HCT116 (cell line): ENCODE measurements at regions not wholly inside any gene's neighbourhood (a gene's known extent, or its start where the extent isn't known, plus 50 kb on each side); places are given as distances from the start of the nearest gene placed in this dataset.

ENCODE experiments used
- ATAC-seq: fragments of 200-7000 bp; cut with Tn5 transposase; 2 replicates; pipeline ENCODE4 v1.9.1; 2020; ENCODE audit warnings: mild to moderate bottlenecking, moderate library complexity
- BruUV-seq: library from RNA; stranded (reverse); fragments of 400-500 nt; replicated peaks from 2 replicates; lab custom pipeline; 2021; lab: Mats Ljungman, UMichigan
- CTCF ChIA-PET: fragments of 300-600 bp; sonication (Branson Sonifier 250); formaldehyde crosslinking; loops from one replicate; lab custom pipeline; 2021; ENCODE audit warnings: antibody characterized with exemption; lab: Charles Lee
- POLR2A ChIA-PET: fragments of 300-600, 350-600 bp; sonication (Branson Sonifier 250); formaldehyde crosslinking; loops from one replicate; lab custom pipeline; 2021; ENCODE audit warnings: antibody characterized with exemption; lab: Charles Lee
- RAD21 ChIA-PET, 2 experiments: fragments of 300-600 bp; sonication (Branson Sonifier 250); formaldehyde crosslinking; loops; one replicate each; lab custom pipeline; 2023; ENCODE audit warnings: low total read pairs in 2 of 2; ENCODE audit not compliant: uncharacterized antibody in 2 of 2, unreplicated experiment in 2 of 2, low non-redundant PET in 1 of 2; lab: Charles Lee
- DNase-seq: peaks from one replicate; pipeline ENCODE4 v3.0.0-alpha.2; 2010; ENCODE audit warnings: low read depth, low spot score
- H2AFZ ChIP-seq: fragments of 200-600 bp; shearing (Covaris generic), sonication (generic); 2 replicates; pipeline ENCODE4 v1.6.1; 2017; ENCODE audit warnings: low read depth, mixed run types, mixed read lengths, antibody characterized with exemption, low read length; ENCODE audit not compliant: poor library complexity, severe bottlenecking
- H3K27ac ChIP-seq: 2 replicates; pipeline ENCODE4 v1.5.1; 2012; ENCODE audit warnings: low read depth, low read length
- H3K27me3 ChIP-seq: fragments of 200-600 bp; sonication (generic); 2 replicates; pipeline ENCODE4 v1.6.1; 2016; ENCODE audit warnings: mixed run types, low read length, mixed read lengths; ENCODE audit not compliant: insufficient read depth
- H3K36me3 ChIP-seq, 2 experiments: fragments of 200-500 bp in 1 of 2; fragments of 200-600 bp in 1 of 2; sonication (Bioruptor generic) in 1 of 2; sonication (generic) in 1 of 2; 2 replicates each; pipeline versions ENCODE4 v1.5.1 to v1.6.1; 2014 to 2016; ENCODE audit warnings: low read length in 2 of 2, inconsistent platforms in 1 of 2, mixed read lengths in 1 of 2, mixed run types in 1 of 2; ENCODE audit not compliant: insufficient read depth in 2 of 2, control insufficient read depth in 1 of 2
- H3K4me1 ChIP-seq, 2 experiments: fragments of 200-600 bp in 1 of 2; sonication (generic) in 1 of 2; 2 replicates each; pipeline versions ENCODE4 v1.5.1 to v1.6.1; 2012 to 2017; ENCODE audit warnings: low read length in 2 of 2, inconsistent platforms in 1 of 2, mild to moderate bottlenecking in 1 of 2, mixed read lengths in 1 of 2, mixed run types in 1 of 2, moderate library complexity in 1 of 2; ENCODE audit not compliant: insufficient read depth in 2 of 2, control insufficient read depth in 1 of 2
- H3K4me2 ChIP-seq: fragments of 200-600 bp; sonication (generic); 2 replicates; pipeline ENCODE4 v1.6.1; 2017; ENCODE audit warnings: mixed run types, low read length, mixed read lengths
- H3K4me3 ChIP-seq, 2 experiments: fragments of 200-600 bp in 1 of 2; sonication (generic) in 1 of 2; replicated peaks in 1 of 2; 2 replicates each; pipeline ENCODE4 v1.5.1; 2011 to 2016; ENCODE audit warnings: low read length in 2 of 2, control low read depth in 1 of 2, low read depth in 1 of 2, mild to moderate bottlenecking in 1 of 2, mixed read lengths in 1 of 2, mixed run types in 1 of 2
- H3K79me2 ChIP-seq: fragments of 200-600 bp; sonication (generic); 2 replicates; pipeline ENCODE4 v1.6.1; 2017; ENCODE audit warnings: mild to moderate bottlenecking, mixed run types, low read length, moderate library complexity, mixed read lengths; ENCODE audit not compliant: insufficient read depth
- H3K9ac ChIP-seq: fragments of 200-600 bp; sonication (generic); 2 replicates; pipeline ENCODE4 v1.6.1; 2016; ENCODE audit warnings: low read length, mixed read lengths
- H3K9me2 ChIP-seq: fragments of 200-600 bp; sonication (generic), shearing (Covaris generic); 2 replicates; pipeline ENCODE4 v1.6.1; 2017; ENCODE audit warnings: mixed run types, mild to moderate bottlenecking, moderate library complexity; ENCODE audit not compliant: insufficient read depth
- H3K9me3 ChIP-seq, 2 experiments: fragments of 200-500 bp in 1 of 2; fragments of 200-600 bp in 1 of 2; sonication (Bioruptor generic) in 1 of 2; sonication (generic) in 1 of 2; 2 replicates each; pipeline ENCODE4 v1.6.1; 2014 to 2017; ENCODE audit warnings: low read length in 2 of 2, mixed read lengths in 2 of 2, inconsistent platforms in 1 of 2, low read depth in 1 of 2, mild to moderate bottlenecking in 1 of 2, mixed run types in 1 of 2, moderate library complexity in 1 of 2; ENCODE audit not compliant: control insufficient read depth in 1 of 2, insufficient read depth in 1 of 2
- H4K20me1 ChIP-seq: fragments of 200-600 bp; sonication (generic), shearing (Covaris generic); 2 replicates; pipeline ENCODE4 v1.6.1; 2017; ENCODE audit warnings: mixed run types, mild to moderate bottlenecking, moderate library complexity; ENCODE audit not compliant: insufficient read depth
- CBX3 ChIP-seq: IDR thresholded peaks from 2 replicates; pipeline ENCODE4 v1.6.1; 2012; ENCODE audit warnings: low read depth
- CEBPB ChIP-seq: IDR thresholded peaks from 2 replicates; pipeline ENCODE4 v1.6.1; 2012; ENCODE audit warnings: low read depth
- ELF1 ChIP-seq: IDR thresholded peaks from 2 replicates; pipeline ENCODE4 v1.6.1; 2012; ENCODE audit warnings: low read depth, borderline replicate concordance
- EZH2 ChIP-seq: fragments of 200-600 bp; sonication (generic); IDR thresholded peaks from 2 replicates; pipeline ENCODE4 v1.6.1; 2017; ENCODE audit warnings: antibody characterized with exemption, mixed run types
- EZH2phosphoT487 ChIP-seq: fragments of 200-600 bp; IDR thresholded peaks from 2 replicates; pipeline ENCODE4 v1.6.1; 2018; ENCODE audit warnings: antibody characterized with exemption, borderline replicate concordance
- FOSL1 ChIP-seq: IDR thresholded peaks from 2 replicates; pipeline ENCODE4 v1.6.1; 2012; ENCODE audit warnings: low read depth
- JUND ChIP-seq: IDR thresholded peaks from 2 replicates; pipeline ENCODE4 v1.6.1; 2012
- POLR2A ChIP-seq: IDR thresholded peaks from 2 replicates; pipeline ENCODE4 v1.7.0; 2011; ENCODE audit warnings: borderline replicate concordance; ENCODE audit not compliant: insufficient read depth, insufficient read length; ENCODE audit errors: extremely low read depth
- POLR2AphosphoS5 ChIP-seq: IDR thresholded peaks from 2 replicates; pipeline ENCODE4 v1.6.1; 2011; ENCODE audit warnings: mild to moderate bottlenecking, low read depth, low read length, moderate library complexity
- SP1 ChIP-seq: IDR thresholded peaks from 2 replicates; pipeline ENCODE4 v1.6.1; 2012; ENCODE audit warnings: low read depth
- SRF ChIP-seq: IDR thresholded peaks from 2 replicates; pipeline ENCODE4 v1.6.1; 2012; ENCODE audit warnings: low read depth
- ZFX ChIP-seq: fragments of 450-650 bp; IDR thresholded peaks from 2 replicates; pipeline ENCODE4 v1.6.1; 2017
- intact Hi-C: fragments of 100-400 bp; cut with micrococcal nuclease; formaldehyde crosslinking; loops from 2 replicates; pipeline ENCODE4 v1.10.0; 2022
- TF ChIP-seq, protein P1 (sequence below): IDR thresholded peaks from 2 replicates; pipeline ENCODE4 v1.6.1; 2012
- TF ChIP-seq, protein P2 (sequence below): IDR thresholded peaks from 2 replicates; pipeline ENCODE4 v1.6.1; 2012; ENCODE audit warnings: low read depth
- TF ChIP-seq, protein P3 (sequence below): IDR thresholded peaks from 2 replicates; pipeline ENCODE4 v1.6.1; 2011; ENCODE audit warnings: mild to moderate bottlenecking, low read length, moderate library complexity; ENCODE audit not compliant: insufficient replicate concordance; ENCODE audit errors: extremely low read depth

DNA sequence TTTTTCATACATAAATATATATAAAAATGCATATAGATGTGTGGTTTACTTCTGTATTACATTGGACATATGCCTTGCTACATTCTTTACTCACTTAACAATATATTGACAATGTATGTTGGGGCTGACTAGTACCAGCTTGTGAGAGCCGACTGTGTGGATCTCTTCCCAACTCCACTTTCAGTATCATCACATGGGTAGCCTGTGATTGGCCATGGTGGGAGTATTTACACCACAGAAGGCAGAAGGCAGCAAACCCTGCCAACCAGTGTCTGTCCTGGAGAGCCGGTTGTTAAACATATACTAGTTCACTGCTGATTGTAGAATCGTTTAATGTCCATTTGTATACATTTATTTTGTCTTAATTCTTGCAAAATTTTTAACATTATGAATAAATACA, 638.7 kb downstream of the DHX35 start:
- peaks cover 0 to 17% of the 10 kb centered on the region in 2 experiments; a peak in 2 of 4 replicates for H3K9me3 ChIP-seq
- RAD21 ChIA-PET, result no interaction called here

DNA sequence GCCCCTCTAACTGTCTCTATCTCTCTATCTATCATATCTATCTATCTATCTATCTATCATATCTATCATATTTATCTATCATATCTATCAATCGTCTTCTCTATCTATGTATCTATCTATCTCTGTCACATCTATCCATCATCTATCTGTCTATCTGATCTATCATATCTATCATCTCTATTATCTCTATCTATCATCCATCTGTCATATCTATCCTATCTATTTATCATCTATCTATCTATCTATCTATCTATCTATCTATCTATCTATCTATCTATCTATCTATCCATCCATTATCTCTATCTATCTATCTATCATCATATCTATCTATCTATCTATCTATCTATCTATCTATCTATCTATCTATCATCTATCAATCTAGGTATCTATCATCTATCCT, 638.0 kb downstream of the DHX35 start:
- Histone ChIP-seq H3K4me2 (no peak overlapping the region), H3K27ac (no peak overlapping the region), H4K20me1 (no peaks in the 10 kb centered on the region), H2AFZ (no peak overlapping the region), H3K79me2 (no peaks in the 10 kb centered on the region), H3K9me3 (peaks cover 0 to 17% of the 10 kb centered on the region in 2 experiments; a peak in 2 of 4 replicates), H3K4me1 (no peaks in the 10 kb centered on the region), H3K9me2 (no peaks in the 10 kb centered on the region), H3K27me3 (no peaks in the 10 kb centered on the region), H3K36me3 (no peaks in the 10 kb centered on the region), H3K4me3 (no peak overlapping the region), H3K9ac (no peak overlapping the region)
- ATAC-seq (no peak), DNase-seq (no peak)
- ChIA-PET POLR2A (no interaction called here), CTCF (no interaction called here), RAD21 (no interaction called here)
- intact Hi-C loops, result no loop called here
- no TSS peak for BruUV-seq
- TF ChIP-seq, protein P1, sequence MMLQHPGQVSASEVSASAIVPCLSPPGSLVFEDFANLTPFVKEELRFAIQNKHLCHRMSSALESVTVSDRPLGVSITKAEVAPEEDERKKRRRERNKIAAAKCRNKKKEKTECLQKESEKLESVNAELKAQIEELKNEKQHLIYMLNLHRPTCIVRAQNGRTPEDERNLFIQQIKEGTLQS, result no peak
- TF ChIP-seq SP1 (no peak), ELF1 (no peak), FOSL1 (no peak), EZH2 (no peak), CEBPB (no peak), EZH2phosphoT487 (no peak), POLR2AphosphoS5 (no peak), POLR2A (no peak), CBX3 (no peak), SRF (no peak), ZFX (no peak), JUND (no peak)
- TF ChIP-seq, protein P2, sequence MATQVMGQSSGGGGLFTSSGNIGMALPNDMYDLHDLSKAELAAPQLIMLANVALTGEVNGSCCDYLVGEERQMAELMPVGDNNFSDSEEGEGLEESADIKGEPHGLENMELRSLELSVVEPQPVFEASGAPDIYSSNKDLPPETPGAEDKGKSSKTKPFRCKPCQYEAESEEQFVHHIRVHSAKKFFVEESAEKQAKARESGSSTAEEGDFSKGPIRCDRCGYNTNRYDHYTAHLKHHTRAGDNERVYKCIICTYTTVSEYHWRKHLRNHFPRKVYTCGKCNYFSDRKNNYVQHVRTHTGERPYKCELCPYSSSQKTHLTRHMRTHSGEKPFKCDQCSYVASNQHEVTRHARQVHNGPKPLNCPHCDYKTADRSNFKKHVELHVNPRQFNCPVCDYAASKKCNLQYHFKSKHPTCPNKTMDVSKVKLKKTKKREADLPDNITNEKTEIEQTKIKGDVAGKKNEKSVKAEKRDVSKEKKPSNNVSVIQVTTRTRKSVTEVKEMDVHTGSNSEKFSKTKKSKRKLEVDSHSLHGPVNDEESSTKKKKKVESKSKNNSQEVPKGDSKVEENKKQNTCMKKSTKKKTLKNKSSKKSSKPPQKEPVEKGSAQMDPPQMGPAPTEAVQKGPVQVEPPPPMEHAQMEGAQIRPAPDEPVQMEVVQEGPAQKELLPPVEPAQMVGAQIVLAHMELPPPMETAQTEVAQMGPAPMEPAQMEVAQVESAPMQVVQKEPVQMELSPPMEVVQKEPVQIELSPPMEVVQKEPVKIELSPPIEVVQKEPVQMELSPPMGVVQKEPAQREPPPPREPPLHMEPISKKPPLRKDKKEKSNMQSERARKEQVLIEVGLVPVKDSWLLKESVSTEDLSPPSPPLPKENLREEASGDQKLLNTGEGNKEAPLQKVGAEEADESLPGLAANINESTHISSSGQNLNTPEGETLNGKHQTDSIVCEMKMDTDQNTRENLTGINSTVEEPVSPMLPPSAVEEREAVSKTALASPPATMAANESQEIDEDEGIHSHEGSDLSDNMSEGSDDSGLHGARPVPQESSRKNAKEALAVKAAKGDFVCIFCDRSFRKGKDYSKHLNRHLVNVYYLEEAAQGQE, result no peak
- TF ChIP-seq, protein P3, sequence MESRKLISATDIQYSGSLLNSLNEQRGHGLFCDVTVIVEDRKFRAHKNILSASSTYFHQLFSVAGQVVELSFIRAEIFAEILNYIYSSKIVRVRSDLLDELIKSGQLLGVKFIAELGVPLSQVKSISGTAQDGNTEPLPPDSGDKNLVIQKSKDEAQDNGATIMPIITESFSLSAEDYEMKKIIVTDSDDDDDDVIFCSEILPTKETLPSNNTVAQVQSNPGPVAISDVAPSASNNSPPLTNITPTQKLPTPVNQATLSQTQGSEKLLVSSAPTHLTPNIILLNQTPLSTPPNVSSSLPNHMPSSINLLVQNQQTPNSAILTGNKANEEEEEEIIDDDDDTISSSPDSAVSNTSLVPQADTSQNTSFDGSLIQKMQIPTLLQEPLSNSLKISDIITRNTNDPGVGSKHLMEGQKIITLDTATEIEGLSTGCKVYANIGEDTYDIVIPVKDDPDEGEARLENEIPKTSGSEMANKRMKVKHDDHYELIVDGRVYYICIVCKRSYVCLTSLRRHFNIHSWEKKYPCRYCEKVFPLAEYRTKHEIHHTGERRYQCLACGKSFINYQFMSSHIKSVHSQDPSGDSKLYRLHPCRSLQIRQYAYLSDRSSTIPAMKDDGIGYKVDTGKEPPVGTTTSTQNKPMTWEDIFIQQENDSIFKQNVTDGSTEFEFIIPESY, result no peak

More for the DNA sequence above, 638.7 kb downstream of the DHX35 start:
- no peak overlapping the region for H3K27ac ChIP-seq
- no peak for ATAC-seq
- no peak for DNase-seq
- intact Hi-C loops, result no loop called here
- ChIA-PET POLR2A (no interaction called here), CTCF (no interaction called here)
- H3K79me2 ChIP-seq, result no peaks in the 10 kb centered on the region
- H3K27me3 ChIP-seq, result no peaks in the 10 kb centered on the region
- no peaks in the 10 kb centered on the region for H4K20me1 ChIP-seq
- H3K4me2 ChIP-seq, result no peak overlapping the region
- no peak overlapping the region for H3K4me3 ChIP-seq
- H3K36me3 ChIP-seq, result no peaks in the 10 kb centered on the region
- no peaks in the 10 kb centered on the region for H3K9me2 ChIP-seq
- BruUV-seq, result no TSS peak
- no peak overlapping the region for H3K9ac ChIP-seq
- TF ChIP-seq SP1, result no peak
- no peak overlapping the region for H2AFZ ChIP-seq
- H3K4me1 ChIP-seq, result no peaks in the 10 kb centered on the region
